Karpas-422 (cell line): ENCODE measurements at regions not wholly inside any gene's neighbourhood (a gene's known extent, or its start where the extent isn't known, plus 50 kb on each side); places are given as distances from the start of the nearest gene placed in this dataset.

Experiments
- DNase-seq: peaks from one replicate; pipeline ENCODE4 v3.0.0-alpha.2; 2015
- H2AFZ ChIP-seq: fragments of 200-600 bp; sonication (generic); 2 replicates; pipeline ENCODE4 v1.6.1; 2014; ENCODE audit warnings: antibody characterized with exemption, low read length, mixed read lengths
- H3K27ac ChIP-seq: fragments of 200-600 bp; sonication (generic); 2 replicates; pipeline ENCODE4 v1.5.1; 2014; ENCODE audit warnings: mild to moderate bottlenecking, low read length, moderate library complexity
- H3K27me3 ChIP-seq: fragments of 200-600 bp; sonication (generic); 2 replicates; pipeline ENCODE4 v1.6.1; 2014; ENCODE audit warnings: low read length, mixed read lengths
- H3K36me3 ChIP-seq: fragments of 200-600 bp; sonication (generic); 2 replicates; pipeline ENCODE4 v1.6.1; 2014; ENCODE audit warnings: low read length, mixed read lengths; ENCODE audit not compliant: insufficient read depth
- H3K4me1 ChIP-seq: fragments of 200-600 bp; sonication (generic); 2 replicates; pipeline ENCODE4 v1.6.1; 2014; ENCODE audit warnings: mild to moderate bottlenecking, low read length, mixed read lengths
- H3K4me2 ChIP-seq: fragments of 200-600 bp; sonication (generic); 2 replicates; pipeline ENCODE4 v1.6.1; 2014; ENCODE audit warnings: low read length, low read depth, mild to moderate bottlenecking; ENCODE audit not compliant: poor library complexity, severe bottlenecking
- H3K4me3 ChIP-seq: fragments of 200-600 bp; sonication (generic); 2 replicates; pipeline ENCODE4 v1.5.1; 2014; ENCODE audit warnings: mild to moderate bottlenecking, antibody characterized with exemption, low read length, mixed read lengths
- H3K79me2 ChIP-seq: fragments of 200-600 bp; sonication (generic); 2 replicates; pipeline ENCODE4 v1.6.1; 2014; ENCODE audit warnings: mild to moderate bottlenecking, low read length, mixed read lengths
- H3K9ac ChIP-seq: fragments of 200-600 bp; sonication (generic); 2 replicates; pipeline ENCODE4 v1.6.0; 2014; ENCODE audit warnings: low read length
- H3K9me2 ChIP-seq: fragments of 200-600 bp; sonication (generic), shearing (Covaris generic); replicated peaks from 2 replicates; pipeline ENCODE4 v1.6.0; 2014; ENCODE audit warnings: mild to moderate bottlenecking, low read length, moderate library complexity; ENCODE audit not compliant: insufficient read depth
- H3K9me3 ChIP-seq: fragments of 300-700, 200-600 bp; sonication (generic); 2 replicates; pipeline ENCODE4 v1.6.1; 2014; ENCODE audit warnings: low read length, mixed read lengths
- H4K20me1 ChIP-seq: fragments of 200-600 bp; sonication (generic); 2 replicates; pipeline ENCODE4 v1.6.1; 2014; ENCODE audit warnings: mild to moderate bottlenecking, antibody characterized with exemption, low read length, low read depth; ENCODE audit not compliant: insufficient read depth

GRCh38 chr13:31036731-31037695 lies 104.6 kb downstream of the TEX26 start:
- Histone ChIP-seq H3K79me2 (no peaks in the 10 kb centered on the region), H3K9me2 (no peaks in the 10 kb centered on the region), H3K4me3 (no peak overlapping the region), H3K27ac (no peak overlapping the region), H3K27me3 (no peaks in the 10 kb centered on the region), H2AFZ (no peak overlapping the region), H3K4me2 (no peak overlapping the region), H3K9me3 (no peaks in the 10 kb centered on the region), H3K4me1 (peaks cover 6% of the 10 kb centered on the region), H3K9ac (no peak overlapping the region), H3K36me3 (no peaks in the 10 kb centered on the region), H4K20me1 (no peaks in the 10 kb centered on the region)
- DNase-seq: no peak

- Histone ChIP-seq H3K4me1 (peaks cover 6% of the 10 kb centered on the region), H3K27me3 (no peaks in the 10 kb centered on the region), H3K27ac (no peak overlapping the region), H2AFZ (no peak overlapping the region), H3K9ac (no peak overlapping the region), H3K4me2 (no peak overlapping the region), H3K9me3 (no peaks in the 10 kb centered on the region), H3K9me2 (no peaks in the 10 kb centered on the region), H3K79me2 (no peaks in the 10 kb centered on the region), H3K4me3 (no peak overlapping the region), H3K36me3 (no peaks in the 10 kb centered on the region), H4K20me1 (no peaks in the 10 kb centered on the region)
- DNase-seq: no peak
Observed at GRCh38 chr13:31035185-31035965, 102.9 kb downstream of the TEX26 start.

DNA sequence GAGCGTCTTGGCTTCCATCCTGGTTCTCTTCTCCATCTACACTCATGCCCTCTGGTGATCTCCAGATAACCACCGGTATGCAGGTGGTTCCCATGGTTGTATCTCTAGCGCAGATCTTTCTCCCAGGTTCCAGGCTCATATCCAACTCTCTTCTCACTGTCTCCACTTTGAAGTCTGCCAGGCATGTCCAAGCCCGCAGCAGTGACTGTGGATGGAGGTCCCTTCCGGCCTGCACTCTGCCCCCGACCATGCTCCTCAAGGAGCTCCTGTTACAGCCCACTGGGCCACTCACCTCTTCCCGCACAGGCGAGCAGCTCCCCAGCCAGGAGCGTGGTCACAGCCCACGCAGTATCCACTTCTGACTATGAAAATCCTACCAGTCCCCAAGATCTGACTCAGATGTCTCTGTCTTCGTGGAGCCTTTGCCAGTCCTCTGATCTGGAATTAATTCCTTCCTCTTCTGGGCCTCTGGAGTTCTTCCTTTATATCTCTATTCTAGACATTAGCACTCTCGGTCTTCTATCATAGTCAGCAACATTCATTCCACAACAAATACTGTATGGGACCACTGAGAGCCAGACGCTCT lies 100.2 kb downstream of the TEX26 start:
- Histone ChIP-seq H3K4me3 (no peak overlapping the region), H3K9me3 (no peaks in the 10 kb centered on the region), H2AFZ (no peak overlapping the region), H3K9ac (no peak overlapping the region), H4K20me1 (no peaks in the 10 kb centered on the region), H3K27me3 (no peaks in the 10 kb centered on the region), H3K79me2 (no peaks in the 10 kb centered on the region), H3K9me2 (no peaks in the 10 kb centered on the region), H3K27ac (no peak overlapping the region), H3K4me1 (no peaks in the 10 kb centered on the region), H3K36me3 (no peaks in the 10 kb centered on the region), H3K4me2 (no peak overlapping the region)
- DNase-seq: no peak

DNA sequence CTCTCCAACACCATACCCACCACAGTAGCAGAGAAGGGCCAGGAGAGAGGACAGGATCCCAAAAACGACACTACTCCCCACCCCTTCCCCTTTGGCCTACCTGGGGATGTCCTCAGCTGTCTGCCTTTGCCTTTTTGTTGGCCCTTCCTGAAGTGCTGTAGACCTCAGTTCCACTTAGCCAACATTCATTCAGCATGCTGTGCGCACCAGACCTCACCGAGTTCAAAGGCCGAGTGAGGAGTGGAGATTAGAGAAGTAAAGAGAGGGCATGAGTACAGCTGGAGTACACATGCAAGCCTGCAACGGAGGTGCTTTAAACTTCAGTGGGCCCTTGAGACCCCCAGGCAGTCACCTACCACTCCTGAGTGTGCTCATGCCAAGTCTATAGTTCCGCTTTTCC lies 99.0 kb downstream of the TEX26 start:
- Histone ChIP-seq H3K27ac (no peak overlapping the region), H3K9ac (no peak overlapping the region), H3K4me2 (no peak overlapping the region), H3K4me3 (no peak overlapping the region), H4K20me1 (no peaks in the 10 kb centered on the region), H3K79me2 (no peaks in the 10 kb centered on the region), H3K9me2 (no peaks in the 10 kb centered on the region), H3K27me3 (no peaks in the 10 kb centered on the region), H3K9me3 (no peaks in the 10 kb centered on the region), H3K36me3 (no peaks in the 10 kb centered on the region), H2AFZ (no peak overlapping the region), H3K4me1 (no peaks in the 10 kb centered on the region)
- no peak for DNase-seq

GRCh38 chr13:31029102-31029501 lies 96.6 kb downstream of the TEX26 start:
- H3K79me2 ChIP-seq: no peaks in the 10 kb centered on the region
- H3K4me1 ChIP-seq: no peaks in the 10 kb centered on the region
- no peaks in the 10 kb centered on the region for H3K9me3 ChIP-seq
- H4K20me1 ChIP-seq: no peaks in the 10 kb centered on the region
- H3K36me3 ChIP-seq: no peaks in the 10 kb centered on the region
- H3K4me3 ChIP-seq: no peak overlapping the region
- no peak overlapping the region for H3K4me2 ChIP-seq
- H3K9ac ChIP-seq: no peak overlapping the region
- H3K27ac ChIP-seq: no peak overlapping the region
- H3K9me2 ChIP-seq: no peaks in the 10 kb centered on the region
- no peak overlapping the region for H2AFZ ChIP-seq
- H3K27me3 ChIP-seq: no peaks in the 10 kb centered on the region
- no peak for DNase-seq

GRCh38 chr13:31027136-31027535 lies 94.7 kb downstream of the TEX26 start:
- Histone ChIP-seq H3K27ac (no peak overlapping the region), H4K20me1 (no peaks in the 10 kb centered on the region), H3K4me1 (no peaks in the 10 kb centered on the region), H3K9me3 (no peaks in the 10 kb centered on the region), H3K4me2 (no peak overlapping the region), H3K9ac (no peak overlapping the region), H3K9me2 (no peaks in the 10 kb centered on the region), H3K27me3 (no peaks in the 10 kb centered on the region), H3K79me2 (no peaks in the 10 kb centered on the region), H2AFZ (no peak overlapping the region), H3K4me3 (no peak overlapping the region), H3K36me3 (no peaks in the 10 kb centered on the region)
- no peak for DNase-seq
